NCI-H2171 treated with DMSO at 0.1 percent for 48 hours (cell line): ENCODE measurements at regions not wholly inside any gene's neighbourhood (a gene's known extent, or its start where the extent isn't known, plus 50 kb on each side); places are given as distances from the start of the nearest gene placed in this dataset.

ENCODE experiments used
- DNase-seq: peaks from one replicate; lab custom pipeline; 2025; lab: John Stamatoyannopoulos, UW

DNA sequence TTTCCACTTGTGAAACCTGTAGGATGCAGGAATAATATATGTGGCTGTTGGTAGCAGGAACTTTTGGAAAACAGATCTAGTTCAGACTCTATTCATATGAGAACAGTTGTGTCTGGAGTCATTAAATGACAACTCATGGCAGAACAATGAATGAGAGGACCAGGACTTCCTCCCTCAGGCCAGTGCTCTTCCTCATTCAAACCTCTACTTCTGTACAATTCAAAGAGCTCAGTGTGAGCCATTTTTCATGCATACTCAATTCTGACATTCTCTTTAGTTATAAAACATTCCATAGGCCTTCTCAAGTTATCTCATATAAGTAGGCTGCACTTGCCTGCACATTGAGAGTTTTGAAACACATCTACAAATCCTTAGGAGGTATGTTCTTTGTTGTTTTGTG, 1526.6 kb upstream of the FLRT2 start:
- no peak for DNase-seq

DNA sequence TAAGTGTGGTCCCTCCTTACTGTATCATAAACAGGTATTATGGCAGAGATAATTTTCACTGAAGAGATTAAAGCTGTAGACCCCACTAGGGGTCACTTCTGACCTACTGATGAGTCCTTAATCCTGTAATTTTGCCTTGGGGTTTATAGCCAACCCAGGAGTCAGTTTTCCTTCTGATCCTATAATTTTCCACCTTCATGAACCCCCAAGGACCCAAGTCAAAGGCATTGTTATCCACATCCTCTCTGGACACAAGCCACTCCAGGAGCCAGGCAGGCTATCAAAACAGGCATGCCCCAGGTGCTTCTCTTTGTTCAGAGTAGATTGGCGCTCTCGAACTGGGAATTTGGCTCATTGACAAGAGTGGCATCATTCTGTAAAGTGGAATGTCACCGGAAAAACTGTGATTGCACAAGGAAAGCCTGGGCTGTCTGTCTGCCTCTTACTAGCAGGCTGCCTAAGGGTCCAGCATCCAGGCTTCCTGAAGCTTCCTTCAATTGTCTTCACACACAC, 1523.2 kb upstream of the FLRT2 start:
- peak; percentile 73 for DNase-seq

DNA sequence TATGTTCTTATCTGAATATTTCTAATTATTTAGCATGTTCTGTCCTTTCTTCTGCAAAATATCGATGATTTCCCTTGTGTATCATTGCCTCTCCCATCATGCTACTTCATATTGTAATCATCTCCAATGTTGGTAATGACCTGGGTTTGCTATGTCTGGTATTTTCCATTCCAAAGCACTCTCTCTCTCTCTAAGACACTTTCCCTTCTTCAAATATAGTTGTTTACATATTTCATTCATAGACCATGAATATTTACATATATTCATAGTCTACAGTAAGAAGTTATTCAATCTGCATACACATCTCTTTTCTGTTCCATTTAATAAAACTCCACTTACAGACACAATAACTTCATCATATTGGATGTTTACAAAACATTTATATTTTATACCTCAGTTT, 1516.5 kb upstream of the FLRT2 start:
- DNase-seq = no peak

DNA sequence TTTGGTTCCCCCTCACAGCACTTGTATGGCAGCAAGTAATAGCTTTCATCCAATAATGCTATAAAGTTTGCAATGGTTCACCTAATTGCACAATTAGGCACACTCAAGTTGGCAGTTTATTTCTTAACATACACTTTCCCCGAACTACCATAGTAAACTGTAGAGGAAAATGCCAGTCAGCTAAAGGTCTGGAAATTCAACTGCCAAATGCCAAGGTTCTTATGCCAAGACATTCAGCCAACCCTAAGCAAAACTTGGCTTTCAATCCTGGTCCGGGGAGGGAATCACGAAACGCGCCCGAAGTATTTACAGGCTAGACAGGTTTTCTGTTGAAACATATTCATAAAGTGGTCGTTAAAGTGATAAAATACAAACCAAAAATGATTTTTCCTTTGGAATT, 1512.4 kb upstream of the FLRT2 start:
- DNase-seq = no peak

DNA sequence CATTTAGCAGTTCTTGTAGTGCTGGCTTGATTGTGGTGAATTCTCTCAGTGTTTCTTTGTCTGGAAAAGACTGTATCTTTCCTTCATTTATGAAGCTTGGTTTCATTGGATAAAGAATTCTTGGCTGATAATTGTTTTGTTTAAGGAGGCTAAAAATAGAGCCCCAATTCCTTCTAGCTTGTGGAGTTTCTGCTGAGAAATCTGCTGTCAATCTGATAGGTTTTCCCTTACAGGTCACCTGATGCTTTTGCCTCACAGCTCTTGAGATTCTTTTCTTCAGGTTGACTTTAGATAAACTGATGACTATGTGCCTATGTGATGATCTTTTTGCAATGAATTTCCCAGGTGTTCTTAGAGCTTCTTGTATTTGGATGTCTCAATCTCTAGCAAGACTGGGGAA, 1508.5 kb upstream of the FLRT2 start:
- DNase-seq = no peak

DNA sequence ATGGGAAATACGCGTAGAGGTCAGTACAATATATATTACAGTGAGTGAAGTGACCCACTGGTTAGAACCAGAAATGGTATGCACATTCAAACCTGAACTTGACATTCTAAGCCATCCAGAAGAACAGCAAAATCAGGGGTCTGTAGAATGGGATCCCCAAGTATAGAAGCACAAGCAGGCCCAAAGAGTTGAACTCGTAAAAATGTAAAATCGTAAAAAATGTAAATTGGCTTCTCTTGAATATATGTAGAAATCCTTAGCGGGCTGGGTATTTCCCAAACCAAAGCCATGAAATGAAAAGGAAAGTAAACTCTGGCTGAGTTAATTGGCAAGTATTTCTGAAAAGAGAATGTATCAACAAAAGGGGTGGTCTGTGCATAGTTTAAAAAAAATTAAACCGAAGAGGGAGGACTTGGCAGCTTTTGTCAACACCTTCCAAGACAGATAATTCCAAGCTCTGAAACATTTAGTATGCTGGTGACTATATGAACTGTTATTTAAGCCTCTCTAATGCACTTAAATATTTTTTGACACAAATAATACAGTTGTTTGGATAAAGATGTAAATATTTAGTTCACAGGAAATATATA, 1505.6 kb upstream of the FLRT2 start:
- no peak for DNase-seq

DNA sequence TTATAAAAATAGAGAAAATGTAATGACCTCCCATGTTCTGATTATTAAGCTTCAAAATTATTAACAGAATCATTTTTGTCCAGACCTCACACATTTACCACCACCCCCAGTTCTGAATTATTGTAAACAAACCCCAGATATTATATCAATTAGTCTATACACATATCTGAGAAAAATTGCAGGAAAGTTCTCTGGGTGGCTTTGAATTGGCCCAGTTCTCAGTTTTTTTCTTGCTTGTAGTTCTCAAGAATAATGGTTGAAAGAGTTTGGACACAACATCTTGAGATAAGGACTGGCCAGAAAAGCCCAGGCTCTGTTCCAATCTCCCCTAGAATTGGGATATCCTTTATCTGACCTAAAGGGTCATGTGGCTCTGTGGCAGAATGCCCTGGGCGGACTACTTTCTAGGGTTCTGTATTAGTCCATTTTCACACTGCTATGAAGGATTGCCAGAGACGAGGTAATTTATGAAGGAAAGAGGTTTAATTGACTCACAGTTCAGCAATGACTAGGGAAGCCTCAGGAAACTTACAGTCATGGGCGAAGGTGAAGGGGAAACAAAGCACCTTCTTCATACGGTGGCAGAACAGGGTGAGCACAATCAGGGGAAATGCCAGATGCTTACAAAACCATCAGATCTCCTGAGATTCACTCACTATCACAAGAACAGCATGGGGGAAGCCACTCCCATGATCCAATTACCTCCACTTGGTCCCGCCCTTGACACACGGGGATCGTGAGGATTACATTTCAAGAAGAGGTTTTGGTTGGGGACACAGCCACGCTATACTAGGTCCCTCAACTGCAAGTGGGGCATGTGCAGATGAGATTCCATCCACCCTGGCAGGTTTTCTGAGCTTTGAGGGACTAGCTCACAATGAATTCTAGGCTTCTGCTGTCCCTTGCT, 1504.6 kb upstream of the FLRT2 start:
- DNase-seq = peak; percentile 67

DNA sequence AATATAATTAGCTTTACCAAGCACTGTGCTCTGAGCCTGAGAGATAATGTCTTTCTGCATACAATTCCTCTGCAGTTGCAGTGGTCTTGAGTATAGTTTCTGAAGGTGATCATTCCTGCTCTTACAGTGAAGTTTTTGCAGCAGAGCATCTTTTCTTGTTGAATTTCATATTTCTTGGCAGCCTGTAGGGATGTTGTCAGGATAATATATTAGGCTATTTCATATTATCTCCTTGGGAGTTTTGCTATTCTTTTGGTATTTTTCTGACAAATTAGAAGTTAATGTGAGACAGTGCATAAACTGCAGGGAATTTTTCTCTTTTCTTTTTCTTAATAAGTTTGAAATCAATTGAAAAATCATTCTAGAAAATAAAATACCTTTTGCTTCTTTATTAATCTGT, 1502.6 kb upstream of the FLRT2 start:
- no peak for DNase-seq

DNA sequence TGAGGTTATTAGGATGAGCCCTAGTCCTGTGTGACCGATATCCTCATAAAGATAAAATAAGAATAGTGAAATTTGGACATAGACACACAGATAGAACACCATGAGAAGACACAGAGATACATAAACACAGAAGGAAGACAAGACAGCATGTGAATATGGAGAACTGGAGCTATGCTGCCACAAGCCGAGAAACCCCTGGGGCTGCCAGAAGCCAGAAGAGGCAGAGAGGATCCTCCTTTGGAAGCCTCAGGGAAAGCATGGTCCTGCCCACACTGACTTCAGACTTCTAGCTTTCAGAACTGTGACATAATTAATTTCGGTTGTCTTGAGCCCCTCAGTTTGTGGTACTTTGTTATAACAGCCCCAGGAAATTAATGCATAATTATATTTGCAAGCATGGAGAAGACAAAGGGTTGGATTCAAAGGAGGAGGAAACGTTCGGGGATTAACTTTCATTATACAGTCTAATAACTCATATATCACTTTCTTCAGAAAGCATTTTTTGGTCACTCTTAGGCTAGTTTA, 1501.8 kb upstream of the FLRT2 start:
- no peak for DNase-seq

DNA sequence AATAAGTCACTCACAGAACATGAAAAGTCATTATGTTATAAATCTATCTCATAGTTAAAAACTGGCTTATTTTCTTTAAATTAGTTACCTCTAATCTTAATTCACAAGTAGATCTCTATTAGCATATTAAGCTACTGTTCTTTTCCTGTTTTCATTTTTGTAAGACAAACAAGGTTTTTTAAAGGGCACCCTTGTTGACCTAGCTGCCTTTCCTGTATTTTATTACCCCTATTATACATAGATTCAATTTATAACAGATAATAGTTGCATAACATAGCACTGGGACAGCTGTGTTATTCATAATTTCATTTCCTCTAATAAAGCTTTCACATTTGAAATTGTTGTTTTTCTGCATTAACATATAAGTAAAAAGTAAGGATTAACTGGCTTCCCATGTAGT, 1500.7 kb upstream of the FLRT2 start:
- DNase-seq = no peak

DNA sequence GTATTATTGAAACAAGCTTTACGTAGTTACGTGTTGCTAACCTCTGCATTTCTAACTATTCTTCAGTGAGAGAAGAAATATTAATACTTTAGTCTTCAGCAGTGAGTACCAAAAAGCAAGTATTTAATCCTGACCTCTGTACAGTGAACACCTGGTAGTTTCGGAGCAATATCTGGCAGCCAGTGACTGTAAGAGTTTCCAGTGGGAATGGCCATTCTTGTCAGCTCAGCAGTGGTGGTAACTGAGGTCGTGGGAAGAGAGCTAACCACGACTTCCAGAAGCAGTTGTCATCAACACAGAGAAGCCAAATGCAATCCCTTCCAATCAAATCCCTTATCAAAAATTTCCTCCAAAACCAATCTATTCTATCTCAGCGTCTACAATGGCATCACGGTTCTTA, 1500.2 kb upstream of the FLRT2 start:
- no peak for DNase-seq

DNA sequence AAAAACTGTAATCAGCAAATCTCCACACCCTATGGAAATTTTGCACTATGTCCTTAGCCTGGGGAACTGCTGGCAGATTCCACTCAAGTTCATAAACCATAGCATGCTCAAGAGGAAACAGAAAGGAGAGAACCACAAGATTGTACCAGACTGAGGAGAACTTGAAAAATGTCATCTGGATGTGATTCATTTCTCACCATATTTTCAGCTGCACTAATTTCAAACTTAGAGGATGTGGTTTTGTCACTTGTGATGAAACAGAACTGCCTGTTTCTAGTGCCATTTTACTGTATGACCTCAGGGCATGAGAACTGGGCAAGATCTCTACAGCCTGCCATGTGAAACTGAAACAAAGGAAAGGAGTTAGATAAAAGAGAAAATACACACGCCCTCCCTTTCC, 1493.1 kb upstream of the FLRT2 start:
- no peak for DNase-seq

DNA sequence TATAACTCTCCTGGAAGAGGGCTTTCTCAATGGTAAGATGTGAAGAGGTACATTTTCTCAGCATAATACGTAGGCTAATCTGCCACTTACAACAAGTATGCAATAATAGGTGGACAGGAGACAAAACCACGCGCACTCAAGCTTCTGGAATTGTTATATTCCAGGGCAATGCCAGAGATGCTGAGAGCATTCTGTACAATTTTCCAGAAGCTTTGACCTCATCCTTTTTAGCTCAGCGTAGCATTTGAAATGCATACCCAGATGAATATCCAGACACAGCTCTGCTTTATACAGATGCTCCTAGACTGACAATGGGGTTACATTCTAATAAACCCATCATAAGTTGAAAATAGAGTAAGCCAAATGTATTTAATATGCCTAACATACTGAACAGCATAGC, 1492.4 kb upstream of the FLRT2 start:
- DNase-seq = no peak

DNA sequence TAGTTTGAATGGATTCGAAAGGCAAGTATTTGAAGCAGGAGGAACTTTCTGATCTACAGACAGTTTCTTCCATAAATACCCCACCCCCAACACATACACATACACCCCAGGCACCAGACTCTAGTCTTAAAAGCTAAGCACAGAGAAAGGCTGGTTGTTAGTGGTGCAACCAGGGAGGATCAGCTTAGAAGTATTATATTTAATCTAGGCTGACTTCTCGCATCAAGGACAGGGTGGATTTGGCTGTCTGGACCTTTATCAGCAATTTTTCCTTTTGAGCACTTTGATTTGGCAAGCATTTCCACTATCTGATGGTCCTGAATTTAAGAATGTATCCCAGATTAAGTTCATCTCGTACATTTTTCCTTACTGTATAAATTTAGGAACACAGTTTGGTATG, 1489.8 kb upstream of the FLRT2 start:
- DNase-seq = no peak

DNA sequence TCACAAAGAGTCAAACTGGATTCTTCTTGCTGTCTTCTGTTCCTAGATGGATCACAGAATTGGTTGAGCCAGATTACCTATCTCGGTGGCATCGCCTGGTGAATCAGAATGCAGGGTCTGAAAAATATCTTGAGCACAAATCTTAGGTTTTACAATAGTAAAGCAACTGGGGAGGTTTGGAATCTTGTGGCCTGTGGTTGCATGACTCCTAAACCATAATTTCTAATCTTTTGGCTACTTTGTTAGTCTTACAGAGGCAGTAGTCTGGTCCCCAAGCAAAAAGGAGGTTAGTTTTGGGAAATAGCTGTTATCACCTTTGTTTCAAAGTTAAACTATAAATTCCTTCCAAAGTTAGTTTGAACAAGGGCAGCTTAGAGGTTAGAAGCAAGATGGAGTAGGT, 1488.5 kb upstream of the FLRT2 start:
- DNase-seq = no peak

DNA sequence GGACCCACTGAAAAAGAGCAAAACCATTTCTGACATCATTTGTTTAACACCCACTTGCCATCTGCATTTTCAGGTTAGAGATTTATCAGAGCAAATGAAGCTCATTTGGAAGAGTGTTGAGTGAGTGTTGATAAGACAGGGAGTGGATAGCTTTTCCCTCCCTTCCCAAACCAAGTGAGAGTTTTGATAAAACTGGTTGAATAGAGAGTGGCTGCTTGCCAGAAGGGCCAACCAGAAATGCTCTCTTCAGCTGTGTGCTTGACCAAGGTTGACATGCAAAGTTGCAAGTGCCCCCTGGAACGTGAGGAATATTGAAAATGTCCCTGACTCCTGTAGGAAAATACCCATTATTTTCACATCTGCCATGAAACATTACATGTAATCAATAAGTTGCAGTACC, 1487.0 kb upstream of the FLRT2 start:
- DNase-seq = no peak

DNA sequence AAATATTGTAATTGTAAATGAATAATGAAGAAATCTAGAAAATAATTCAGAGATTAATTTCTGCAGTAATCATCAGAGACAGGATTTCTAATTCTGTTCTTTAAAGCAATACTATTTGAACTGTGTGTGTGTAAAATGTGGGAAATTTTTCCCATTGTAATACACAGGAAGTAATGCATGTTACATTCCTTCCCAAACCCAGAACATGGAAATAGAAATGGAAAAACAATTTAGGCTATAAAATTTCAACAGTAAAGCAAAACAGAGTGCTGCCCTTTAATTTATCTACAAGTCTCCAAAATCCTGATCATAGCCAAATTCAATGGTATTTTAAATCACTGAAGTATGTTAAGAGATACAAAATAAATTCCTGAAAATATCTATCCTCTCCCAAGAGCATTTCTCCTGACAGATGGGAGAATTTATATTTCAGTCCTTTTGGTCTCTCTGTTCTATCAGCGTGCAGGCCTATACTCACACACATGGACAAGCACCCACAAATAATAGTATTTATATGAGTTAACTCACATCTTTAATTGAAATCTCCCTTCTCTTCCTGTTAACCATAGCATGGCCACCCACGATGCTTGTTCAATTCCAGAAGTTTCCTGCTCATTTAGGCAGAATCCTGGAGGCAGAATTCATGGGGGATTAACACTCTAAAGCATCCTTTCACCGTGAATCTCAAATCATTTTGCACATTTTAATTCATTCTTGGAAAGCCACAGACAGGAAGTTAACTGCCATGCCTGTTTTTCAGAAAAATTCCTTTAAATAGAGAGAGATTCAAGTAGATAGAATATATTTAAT, 1465.4 kb upstream of the FLRT2 start:
- DNase-seq = no peak

DNA sequence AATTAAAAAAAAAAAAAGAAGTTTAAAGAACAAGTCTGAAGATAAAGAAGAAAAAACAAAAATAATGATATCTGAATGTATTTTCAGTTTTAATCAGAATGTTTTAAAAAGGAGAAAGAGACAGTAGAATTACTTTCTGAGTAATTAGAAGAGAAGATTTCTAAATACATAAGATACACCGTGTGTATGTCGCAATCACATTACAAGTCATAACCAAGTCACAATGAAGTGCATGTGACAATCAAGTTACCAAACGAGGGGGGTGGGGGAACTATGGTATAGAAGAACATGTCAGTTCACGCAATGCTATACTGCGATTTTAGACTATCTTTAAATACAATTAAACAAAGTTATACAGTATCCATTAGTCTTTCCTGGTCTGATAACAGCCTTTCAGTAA, 1464.1 kb upstream of the FLRT2 start:
- no peak for DNase-seq

DNA sequence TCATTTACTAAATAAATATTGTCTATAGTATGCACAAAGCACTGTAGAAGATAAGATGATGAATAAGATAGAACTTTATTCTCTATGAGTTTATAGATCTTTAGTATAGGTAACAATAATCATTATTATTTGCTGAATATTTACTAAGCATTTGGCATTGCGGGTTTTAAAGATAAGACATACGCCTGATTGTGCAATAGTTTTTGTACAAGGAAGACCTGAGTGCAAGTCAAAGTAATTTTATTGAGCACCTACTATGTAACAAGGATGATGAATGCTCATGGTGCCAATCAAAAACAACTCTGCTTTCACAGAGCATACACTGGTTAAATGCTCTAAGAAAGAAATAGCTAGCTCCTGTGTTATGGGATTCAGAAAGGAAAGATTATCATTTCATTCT, 1461.7 kb upstream of the FLRT2 start:
- no peak for DNase-seq

DNA sequence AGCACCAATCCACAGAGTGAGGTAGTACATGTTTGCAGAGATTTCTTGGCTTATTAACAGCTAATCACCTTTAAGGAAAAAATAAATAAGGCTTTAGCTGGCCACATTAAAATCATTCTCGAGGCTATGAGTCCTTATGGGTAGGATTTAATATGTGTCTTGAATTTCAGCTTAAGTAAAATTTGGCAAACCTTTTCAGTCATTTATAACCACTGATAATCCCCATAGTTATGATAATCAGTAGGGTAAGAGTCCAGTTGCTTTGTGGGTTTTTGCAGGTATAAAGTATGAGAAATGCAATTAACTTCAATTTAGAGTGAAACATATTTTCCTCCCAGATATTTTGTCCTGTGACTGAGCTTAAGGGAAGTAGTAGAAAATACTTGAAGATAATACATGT, 1458.9 kb upstream of the FLRT2 start:
- DNase-seq = no peak

DNA sequence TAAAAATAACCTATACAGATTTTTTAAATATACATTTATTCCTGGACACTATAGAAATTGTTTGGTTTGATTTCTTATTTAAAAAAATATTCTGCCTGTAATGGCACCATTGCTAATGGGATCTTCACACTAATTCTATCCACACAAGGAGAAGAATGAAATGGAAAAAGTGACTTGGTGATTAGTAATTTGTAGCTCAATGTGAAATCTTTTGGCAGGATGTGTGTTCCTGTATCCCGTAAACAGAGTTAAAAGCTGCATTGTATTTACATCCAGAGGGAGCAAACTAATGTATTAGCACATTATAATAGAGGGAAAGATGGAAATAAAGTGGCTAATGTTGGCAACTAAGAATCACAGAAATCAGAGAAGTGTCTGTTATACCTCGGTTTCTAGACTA, 1455.3 kb upstream of the FLRT2 start:
- no peak for DNase-seq

DNA sequence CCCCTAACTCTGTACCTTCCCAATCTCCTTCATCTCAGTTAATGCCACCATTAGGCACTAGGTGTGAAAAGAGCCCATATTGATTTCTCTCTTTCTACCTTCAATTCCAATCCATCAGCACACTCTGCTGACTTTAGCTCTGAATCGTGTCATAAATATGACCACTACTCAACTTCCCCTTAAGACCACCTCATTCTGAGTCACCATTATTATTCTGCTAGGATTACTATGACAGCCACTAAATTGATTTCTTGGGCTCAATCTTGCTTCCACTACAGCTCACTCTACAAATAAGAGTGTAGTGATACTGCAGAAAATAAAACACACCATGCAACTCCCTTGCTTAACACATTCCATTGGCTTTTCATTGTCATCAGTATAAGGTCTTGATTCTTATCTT, 1449.0 kb upstream of the FLRT2 start:
- no peak for DNase-seq
